ENCODE measurements at regions not wholly inside any gene's neighbourhood (a gene's known extent, or its start where the extent isn't known, plus 50 kb on each side); places are given as distances from the start of the nearest gene placed in this dataset.
"Not testable (repeated sequence)": the region's sequence is repeated elsewhere in the genome, so short reads cannot be mapped to it uniquely, and the experiment has no call there.

- no peak for DNase-seq (ENCODE audit: low spot score)
These were observed 112.1 kb downstream of the CENPF start for GRCh38 chr1:214715126-214715525.

- no peak for DNase-seq (ENCODE audit: low spot score)
These were observed 114.4 kb downstream of the CENPF start for GRCh38 chr1:214717351-214717750.

- no peak for DNase-seq (ENCODE audit: low spot score)
These were observed 115.7 kb downstream of the CENPF start for GRCh38 chr1:214718724-214719123.

- DNase-seq (ENCODE audit: low spot score): no peak
These were observed 116.2 kb downstream of the CENPF start for GRCh38 chr1:214719207-214719606.

GRCh38 chr1:214720561-214720960, 117.6 kb downstream of the CENPF start:
- DNase-seq (ENCODE audit: low spot score): no peak

- no peak for DNase-seq (ENCODE audit: low spot score)
These were observed 124.3 kb downstream of the CENPF start for GRCh38 chr1:214727274-214727673.

GRCh38 chr1:214739621-214740238, 136.7 kb downstream of the CENPF start:
- no peak for DNase-seq (ENCODE audit: low spot score)

- no peak for DNase-seq (ENCODE audit: low spot score)
These were observed 137.5 kb downstream of the CENPF start for GRCh38 chr1:214740471-214740870.

GRCh38 chr1:214747050-214747635, 144.1 kb downstream of the CENPF start:
- DNase-seq (ENCODE audit: low spot score): no peak

GRCh38 chr1:214753236-214753852, 150.3 kb downstream of the CENPF start:
- no peak for DNase-seq (ENCODE audit: low spot score)

GRCh38 chr1:214761030-214761429, 158.0 kb downstream of the CENPF start:
- no peak for DNase-seq (ENCODE audit: low spot score)

- no peak for DNase-seq (ENCODE audit: low spot score)
These were observed 159.9 kb downstream of the CENPF start for GRCh38 chr1:214762902-214763301.

GRCh38 chr1:214764502-214764901, 161.5 kb downstream of the CENPF start:
- no peak for DNase-seq (ENCODE audit: low spot score)

- DNase-seq (ENCODE audit: low spot score): no peak
These were observed 164.2 kb downstream of the CENPF start for GRCh38 chr1:214767221-214767620.

- not testable (repeated sequence) for DNase-seq (ENCODE audit: low spot score)
These were observed 166.7 kb downstream of the CENPF start for GRCh38 chr1:214769666-214770065.

GRCh38 chr1:214777364-214777763, 174.4 kb downstream of the CENPF start:
- no peak for DNase-seq (ENCODE audit: low spot score)

GRCh38 chr1:214791961-214792360, 189.0 kb downstream of the CENPF start:
- DNase-seq (ENCODE audit: low spot score): no peak

GRCh38 chr1:214792527-214793186, 189.7 kb downstream of the CENPF start:
- no peak for DNase-seq (ENCODE audit: low spot score)

- no peak for DNase-seq (ENCODE audit: low spot score)
These were observed 190.7 kb downstream of the CENPF start for GRCh38 chr1:214793708-214794107.

- DNase-seq (ENCODE audit: low spot score): no peak
These were observed 198.2 kb downstream of the CENPF start for GRCh38 chr1:214801191-214801590.

GRCh38 chr1:214808845-214809460, 206.0 kb downstream of the CENPF start:
- DNase-seq (ENCODE audit: low spot score): no peak

GRCh38 chr1:214816603-214817002, 213.6 kb downstream of the CENPF start:
- no peak for DNase-seq (ENCODE audit: low spot score)

Measured in putamen (tissue), 1 donor.